ENCODE measurements at regions not wholly inside any gene's neighbourhood (a gene's known extent, or its start where the extent isn't known, plus 50 kb on each side); places are given as distances from the start of the nearest gene placed in this dataset.
"Not testable (repeated sequence)": the region's sequence is repeated elsewhere in the genome, so short reads cannot be mapped to it uniquely, and the experiment has no call there.

- TF ChIP-seq POLR2A (IDR thresholded peaks at IDR 0.05) (no peak), CTCF (IDR thresholded peaks at IDR 0.05) (no peak)
- Histone ChIP-seq H3K4me3 (no peak overlapping the region), H3K4me1 (ENCODE audit: insufficient read depth) (no peaks in the 10 kb centered on the region), H3K36me3 (no peaks in the 10 kb centered on the region), H3K27ac (no peak overlapping the region), H3K9me3 (no peaks in the 10 kb centered on the region), H3K27me3 (no peaks in the 10 kb centered on the region)
- no peak for DNase-seq
- intact Hi-C loops (cut with DNase I): no loop called here
- 55 to 64% (median 61%) methylated on average over 30 of the region's 30 CpGs for WGBS, 3 donors
Measured at GRCh38 chr6:27049863-27050781, 197.4 kb upstream of the PRSS16 start.

GRCh38 chr6:27052082-27052730 is 195.3 kb upstream of the PRSS16 start:
- H3K4me3 ChIP-seq; H3K36me3 ChIP-seq; intact Hi-C loops (cut with DNase I); H3K27ac ChIP-seq; H3K4me1 ChIP-seq (ENCODE audit: insufficient read depth); DNase-seq; H3K9me3 ChIP-seq; H3K27me3 ChIP-seq: not testable (repeated sequence)
- WGBS, 3 donors: 79 to 85% (median 82%) methylated on average over 10 of the region's 10 CpGs

GRCh38 chr6:27052731-27053082 is 194.8 kb upstream of the PRSS16 start:
- Histone ChIP-seq H3K4me3 (no peak overlapping the region), H3K27me3 (no peaks in the 10 kb centered on the region), H3K4me1 (ENCODE audit: insufficient read depth) (no peaks in the 10 kb centered on the region), H3K9me3 (no peaks in the 10 kb centered on the region), H3K36me3 (no peaks in the 10 kb centered on the region), H3K27ac (no peak overlapping the region)
- no peak for DNase-seq
- no peak for TF ChIP-seq POLR2A (IDR thresholded peaks at IDR 0.05)
- TF ChIP-seq CTCF (IDR thresholded peaks at IDR 0.05): no peak
- no peak for TF ChIP-seq EP300 (IDR thresholded peaks at IDR 0.05)
- intact Hi-C loops (cut with DNase I): no loop called here
- WGBS, 3 donors: 74 to 79% (median 76%) methylated on average over 5 of the region's 5 CpGs

GRCh38 chr6:27053738-27054137 is 193.8 kb upstream of the PRSS16 start:
- no peak overlapping the region for H3K27ac ChIP-seq
- no peak for DNase-seq
- H3K4me3 ChIP-seq: no peak overlapping the region
- H3K27me3 ChIP-seq: no peaks in the 10 kb centered on the region
- H3K4me1 ChIP-seq (ENCODE audit: insufficient read depth): no peaks in the 10 kb centered on the region
- H3K9me3 ChIP-seq: no peaks in the 10 kb centered on the region
- intact Hi-C loops (cut with DNase I): no loop called here
- H3K36me3 ChIP-seq: no peaks in the 10 kb centered on the region
- TF ChIP-seq EP300 (IDR thresholded peaks at IDR 0.05) (no peak), POLR2A (IDR thresholded peaks at IDR 0.05) (no peak), CTCF (IDR thresholded peaks at IDR 0.05) (no peak)

- Histone ChIP-seq H3K4me3 (no peak overlapping the region), H3K36me3 (no peaks in the 10 kb centered on the region), H3K4me1 (ENCODE audit: insufficient read depth) (no peaks in the 10 kb centered on the region), H3K27me3 (no peaks in the 10 kb centered on the region), H3K27ac (no peak overlapping the region), H3K9me3 (no peaks in the 10 kb centered on the region)
- WGBS, 3 donors: 91 to 93% (median 91%) methylated on average over 1 of the region's 1 CpG
- intact Hi-C loops (cut with DNase I): no loop called here
- TF ChIP-seq CTCF (IDR thresholded peaks at IDR 0.05): no peak
- no peak for TF ChIP-seq POLR2A (IDR thresholded peaks at IDR 0.05)
- no peak for TF ChIP-seq EP300 (IDR thresholded peaks at IDR 0.05)
- DNase-seq: no peak
Measured at GRCh38 chr6:27056615-27057014, 190.9 kb upstream of the PRSS16 start.

Measured in ovary (tissue), 7 donors.